ENCODE measurements at regions not wholly inside any gene's neighbourhood (a gene's known extent, or its start where the extent isn't known, plus 50 kb on each side); places are given as distances from the start of the nearest gene placed in this dataset.

- TF ChIP-seq CTCF (conservative IDR thresholded peaks at IDR 0.05) (no peak), ZFX (IDR thresholded peaks at IDR 0.05) (no peak)
- no peak overlapping the region for H3K27ac ChIP-seq
These were observed 193.2 kb upstream of the GHITM start for GRCh38 chr10:83945982-83946718.

GRCh38 chr10:83952314-83952713 is 187.0 kb upstream of the GHITM start:
- H3K27ac ChIP-seq = no peak overlapping the region
- no peak for TF ChIP-seq ZFX (IDR thresholded peaks at IDR 0.05)
- TF ChIP-seq CTCF (conservative IDR thresholded peaks at IDR 0.05) = no peak

GRCh38 chr10:83953589-83953988 is 185.7 kb upstream of the GHITM start:
- TF ChIP-seq ZFX (IDR thresholded peaks at IDR 0.05) (no peak), CTCF (conservative IDR thresholded peaks at IDR 0.05) (no peak)
- H3K27ac ChIP-seq = no peak overlapping the region

GRCh38 chr10:83954193-83954799 is 185.0 kb upstream of the GHITM start:
- no peak overlapping the region for H3K27ac ChIP-seq
- no peak for TF ChIP-seq ZFX (IDR thresholded peaks at IDR 0.05)
- no peak for TF ChIP-seq CTCF (conservative IDR thresholded peaks at IDR 0.05)

GRCh38 chr10:83955406-83955805 is 183.9 kb upstream of the GHITM start:
- H3K27ac ChIP-seq = no peak overlapping the region
- TF ChIP-seq ZFX (IDR thresholded peaks at IDR 0.05) (no peak), CTCF (conservative IDR thresholded peaks at IDR 0.05) (no peak)

- TF ChIP-seq CTCF (conservative IDR thresholded peaks at IDR 0.05) (no peak), ZFX (IDR thresholded peaks at IDR 0.05) (no peak)
These were observed 182.0 kb upstream of the GHITM start for GRCh38 chr10:83957168-83957947.

GRCh38 chr10:83959328-83959727 is 180.0 kb upstream of the GHITM start:
- no peak overlapping the region for H3K27ac ChIP-seq
- no peak for TF ChIP-seq CTCF (conservative IDR thresholded peaks at IDR 0.05)
- TF ChIP-seq ZFX (IDR thresholded peaks at IDR 0.05) = no peak

More at GRCh38 chr10:83957168-83957947, 182.0 kb upstream of the GHITM start:
- no peak overlapping the region for H3K27ac ChIP-seq

Measured in C4-2B (cell line).